ENCODE measurements at regions not wholly inside any gene's neighbourhood (a gene's known extent, or its start where the extent isn't known, plus 50 kb on each side); places are given as distances from the start of the nearest gene placed in this dataset.

GRCh38 chr7:12110425-12110824 lies 100.7 kb upstream of the TMEM106B start:
- DNase-seq, result no peak
- intact Hi-C loops (cut with DNase I), result no loop called here

GRCh38 chr7:12111422-12112405 lies 99.4 kb upstream of the TMEM106B start:
- intact Hi-C loops (cut with DNase I), result no loop called here
- peak in 40 of 42 donors; percentile 2 to 71 (median 42) for DNase-seq

GRCh38 chr7:12117170-12117569 lies 93.9 kb upstream of the TMEM106B start:
- DNase-seq, result no peak
- intact Hi-C loops (cut with DNase I), result no loop called here

GRCh38 chr7:12119620-12120303 lies 91.3 kb upstream of the TMEM106B start:
- peak in 11 of 42 donors; percentile 4 to 38 (median 13) for DNase-seq
- intact Hi-C loops (cut with DNase I), result no loop called here

- intact Hi-C loops (cut with DNase I), result no loop called here
Observed at GRCh38 chr7:12120632-12121031, 90.5 kb upstream of the TMEM106B start.

GRCh38 chr7:12123172-12123571 lies 87.9 kb upstream of the TMEM106B start:
- DNase-seq, result no peak
- intact Hi-C loops (cut with DNase I), result no loop called here

More at GRCh38 chr7:12120632-12121031, 90.5 kb upstream of the TMEM106B start:
- no peak for DNase-seq

- DNase-seq, result no peak
- intact Hi-C loops (cut with DNase I), result no loop called here
Observed at GRCh38 chr7:12124028-12124427, 87.1 kb upstream of the TMEM106B start.

GRCh38 chr7:12127455-12127854 lies 83.6 kb upstream of the TMEM106B start:
- no peak for DNase-seq
- intact Hi-C loops (cut with DNase I), result no loop called here

GRCh38 chr7:12130609-12131008 lies 80.5 kb upstream of the TMEM106B start:
- no peak for DNase-seq
- intact Hi-C loops (cut with DNase I), result no loop called here

- intact Hi-C loops (cut with DNase I), result no loop called here
- no peak for DNase-seq
Observed at GRCh38 chr7:12131122-12131521, 80.0 kb upstream of the TMEM106B start.

GRCh38 chr7:12133865-12134264 lies 77.2 kb upstream of the TMEM106B start:
- intact Hi-C loops (cut with DNase I), result no loop called here

GRCh38 chr7:12136523-12136922 lies 74.6 kb upstream of the TMEM106B start:
- no peak for DNase-seq
- intact Hi-C loops (cut with DNase I), result no loop called here

More at GRCh38 chr7:12133865-12134264, 77.2 kb upstream of the TMEM106B start:
- DNase-seq, result no peak

GRCh38 chr7:12137283-12137682 lies 73.8 kb upstream of the TMEM106B start:
- intact Hi-C loops (cut with DNase I), result no loop called here
- DNase-seq, result no peak

GRCh38 chr7:12138421-12138820 lies 72.7 kb upstream of the TMEM106B start:
- DNase-seq, result peak in 2 of 42 donors; percentile 1 to 3
- intact Hi-C loops (cut with DNase I), result no loop called here

GRCh38 chr7:12139416-12139815 lies 71.7 kb upstream of the TMEM106B start:
- intact Hi-C loops (cut with DNase I), result no loop called here
- DNase-seq, result no peak

- intact Hi-C loops (cut with DNase I), result no loop called here
- no peak for DNase-seq
Observed at GRCh38 chr7:12146813-12147212, 64.3 kb upstream of the TMEM106B start.

GRCh38 chr7:12152196-12152918 lies 58.7 kb upstream of the TMEM106B start:
- no peak for DNase-seq

GRCh38 chr7:12154119-12154518 lies 57.0 kb upstream of the TMEM106B start:
- no peak for DNase-seq
- intact Hi-C loops (cut with DNase I), result no loop called here

More at GRCh38 chr7:12152196-12152918, 58.7 kb upstream of the TMEM106B start:
- intact Hi-C loops (cut with DNase I), result no loop called here

- DNase-seq, result no peak
- intact Hi-C loops (cut with DNase I), result no loop called here
Observed at GRCh38 chr7:12157517-12157916, 53.6 kb upstream of the TMEM106B start.

All from head of caudate nucleus (tissue), 42 donors.